Right lobe of liver (tissue), 6 donors: ENCODE measurements at regions not wholly inside any gene's neighbourhood (a gene's known extent, or its start where the extent isn't known, plus 50 kb on each side); places are given as distances from the start of the nearest gene placed in this dataset.

Experiments
- ATAC-seq, 4 donors: fragments of 200-7000 bp; cut with Tn5 transposase; one replicate each; pipeline ENCODE4 v1.9.1; 2020; ENCODE audit warnings: mild to moderate bottlenecking in 4 of 4, moderate library complexity in 4 of 4
- DNase-seq, 3 donors: peaks; one replicate each; pipeline ENCODE4 v3.0.0-alpha.2; 2020
- H3K27ac ChIP-seq, 3 donors: fragments of 200-600 bp; one replicate each; pipeline ENCODE4 v1.8.0; 2022
- H3K27me3 ChIP-seq, 2 donors: fragments of 200-600 bp; one replicate each; pipeline ENCODE4 v1.8.0; 2022
- H3K36me3 ChIP-seq, 4 donors: fragments of 200-600 bp; sonication (generic) in 1 of 4; one replicate each; pipeline versions ENCODE4 v1.5.1 to v1.8.0; 2017 to 2022; ENCODE audit warnings: control low read depth in 1 of 4
- H3K4me1 ChIP-seq, 4 donors: fragments of 200-600 bp; sonication (generic) in 1 of 4; one replicate each; pipeline versions ENCODE4 v1.5.1 to v1.8.0; 2017 to 2022; ENCODE audit warnings: control low read depth in 1 of 4
- H3K4me3 ChIP-seq, 3 donors: fragments of 200-600 bp; one replicate each; pipeline ENCODE4 v1.8.0; 2022
- H3K9me3 ChIP-seq, 4 donors: fragments of 200-600 bp; sonication (generic) in 1 of 4; one replicate each; pipeline versions ENCODE4 v1.5.1 to v1.8.0; 2017 to 2022; ENCODE audit warnings: control low read depth in 1 of 4
- POLR2A ChIP-seq: fragments of 450-650 bp; IDR thresholded peaks from one replicate; pipeline ENCODE4 v1.6.1; 2017; ENCODE audit warnings: antibody characterized with exemption, mild to moderate bottlenecking
- WGBS: methylation state at CpG from one replicate; pipeline ENCODE4 v1.1.6; 2018; ENCODE audit warnings: low coverage, low lambda C conversion rate; ENCODE audit not compliant: insufficient coverage; ENCODE audit errors: missing lambda C conversion rate; 5-methylcytosine and 5-hydroxymethylcytosine counted together
- intact Hi-C, 2 donors: fragments of 100-400 bp; cut with DNase I; formaldehyde crosslinking; loops; one replicate each; pipeline versions ENCODE4 v1.11.2 to v1.14.1; 2022
- TF ChIP-seq, protein P1 (sequence below), 4 donors: fragments of 200-600 bp in 3 of 4; fragments of 450-650 bp in 1 of 4; IDR thresholded peaks; one replicate each; pipeline versions ENCODE4 v1.5.1 to v1.8.0; 2016 to 2022; ENCODE audit warnings: antibody characterized with exemption in 4 of 4, mild to moderate bottlenecking in 2 of 4
- donor health status: DM: no; HTN: yes; CAD: no.
- donor health status: DM: no; HTN: no; CAD: no.
- donor health status: DM: no; HTN: no; CAD: no.
- donor health status: DM: no; HTN: yes; CAD: no.
- donor health status: DM: no; HTN: yes; CAD: no.

DNA sequence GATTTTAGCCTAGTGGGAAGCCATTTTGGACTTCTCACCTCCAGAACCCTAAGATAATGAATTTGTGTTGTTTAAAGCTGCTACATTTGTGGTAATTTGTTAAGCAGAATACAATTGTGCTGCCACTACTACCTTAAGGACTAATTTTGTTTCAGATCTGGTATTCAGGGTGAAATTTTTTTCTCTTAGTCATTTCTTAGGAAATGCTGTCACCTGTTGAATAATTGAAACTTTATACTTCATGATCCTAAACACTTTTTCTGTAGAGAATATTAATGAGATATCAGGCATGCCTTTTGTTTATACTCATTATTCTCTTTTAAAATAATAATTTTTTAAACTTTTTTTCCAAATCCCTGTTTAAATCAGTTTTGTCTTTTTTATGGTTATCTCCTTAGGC, 246.8 kb downstream of the TGFB2 start:
- intact Hi-C loops = no loop called here
- no peak for ATAC-seq
- TF ChIP-seq, protein P1, sequence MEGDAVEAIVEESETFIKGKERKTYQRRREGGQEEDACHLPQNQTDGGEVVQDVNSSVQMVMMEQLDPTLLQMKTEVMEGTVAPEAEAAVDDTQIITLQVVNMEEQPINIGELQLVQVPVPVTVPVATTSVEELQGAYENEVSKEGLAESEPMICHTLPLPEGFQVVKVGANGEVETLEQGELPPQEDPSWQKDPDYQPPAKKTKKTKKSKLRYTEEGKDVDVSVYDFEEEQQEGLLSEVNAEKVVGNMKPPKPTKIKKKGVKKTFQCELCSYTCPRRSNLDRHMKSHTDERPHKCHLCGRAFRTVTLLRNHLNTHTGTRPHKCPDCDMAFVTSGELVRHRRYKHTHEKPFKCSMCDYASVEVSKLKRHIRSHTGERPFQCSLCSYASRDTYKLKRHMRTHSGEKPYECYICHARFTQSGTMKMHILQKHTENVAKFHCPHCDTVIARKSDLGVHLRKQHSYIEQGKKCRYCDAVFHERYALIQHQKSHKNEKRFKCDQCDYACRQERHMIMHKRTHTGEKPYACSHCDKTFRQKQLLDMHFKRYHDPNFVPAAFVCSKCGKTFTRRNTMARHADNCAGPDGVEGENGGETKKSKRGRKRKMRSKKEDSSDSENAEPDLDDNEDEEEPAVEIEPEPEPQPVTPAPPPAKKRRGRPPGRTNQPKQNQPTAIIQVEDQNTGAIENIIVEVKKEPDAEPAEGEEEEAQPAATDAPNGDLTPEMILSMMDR (IDR thresholded peaks at IDR 0.05) = no peak
- TF ChIP-seq POLR2A = no peak
- Histone ChIP-seq H3K4me3 (no peak overlapping the region), H3K27me3 (no peaks in the 10 kb centered on the region), H3K9me3 (no peaks in the 10 kb centered on the region), H3K4me1 (no peaks in the 10 kb centered on the region), H3K27ac (no peak overlapping the region), H3K36me3 (no peaks in the 10 kb centered on the region)
- no peak for DNase-seq

- no peak overlapping the region for H3K27ac ChIP-seq
- intact Hi-C loops = no loop called here
- DNase-seq (no peak), ATAC-seq (no peak)
- no peaks in the 10 kb centered on the region for H3K4me1 ChIP-seq
- no peak for TF ChIP-seq POLR2A
- TF ChIP-seq, protein P1 (IDR thresholded peaks at IDR 0.05) = no peak
- no peak overlapping the region for H3K4me3 ChIP-seq
- WGBS = 38% methylated on average over 2 of the region's 2 CpGs
- no peaks in the 10 kb centered on the region for H3K36me3 ChIP-seq
- H3K9me3 ChIP-seq = no peaks in the 10 kb centered on the region
- H3K27me3 ChIP-seq = no peaks in the 10 kb centered on the region
Observed at GRCh38 chr1:218592688-218593087, 247.6 kb downstream of the TGFB2 start.

DNA sequence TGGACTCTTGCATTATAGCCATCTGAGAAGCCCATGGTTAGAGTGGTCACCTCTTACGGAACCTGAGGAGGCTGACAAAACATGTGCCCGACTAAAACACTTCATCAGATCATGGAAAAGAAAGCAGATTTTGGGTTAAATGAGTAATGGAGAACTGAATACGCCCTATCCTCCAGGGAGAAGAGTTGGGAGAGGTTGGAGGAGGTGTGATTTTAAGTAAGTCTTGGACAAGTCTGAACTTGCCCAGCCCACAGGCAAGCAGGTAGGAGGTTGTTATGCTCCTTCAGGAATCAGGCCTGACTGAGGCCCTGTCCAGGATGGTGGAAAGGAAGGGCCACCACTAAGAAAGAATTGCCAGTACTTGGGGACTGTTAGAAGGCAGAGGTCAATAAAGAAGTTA, 255.8 kb downstream of the TGFB2 start:
- H3K27me3 ChIP-seq = no peaks in the 10 kb centered on the region
- H3K4me3 ChIP-seq = no peak overlapping the region
- intact Hi-C loops = no loop called here
- WGBS = 79% methylated on average over 3 of the region's 3 CpGs
- no peaks in the 10 kb centered on the region for H3K9me3 ChIP-seq
- H3K27ac ChIP-seq = no peak overlapping the region
- TF ChIP-seq, protein P1 (IDR thresholded peaks at IDR 0.05) = no peak
- TF ChIP-seq POLR2A = no peak
- ATAC-seq = no peak
- no peak for DNase-seq
- no peaks in the 10 kb centered on the region for H3K36me3 ChIP-seq
- H3K4me1 ChIP-seq = no peaks in the 10 kb centered on the region

DNA sequence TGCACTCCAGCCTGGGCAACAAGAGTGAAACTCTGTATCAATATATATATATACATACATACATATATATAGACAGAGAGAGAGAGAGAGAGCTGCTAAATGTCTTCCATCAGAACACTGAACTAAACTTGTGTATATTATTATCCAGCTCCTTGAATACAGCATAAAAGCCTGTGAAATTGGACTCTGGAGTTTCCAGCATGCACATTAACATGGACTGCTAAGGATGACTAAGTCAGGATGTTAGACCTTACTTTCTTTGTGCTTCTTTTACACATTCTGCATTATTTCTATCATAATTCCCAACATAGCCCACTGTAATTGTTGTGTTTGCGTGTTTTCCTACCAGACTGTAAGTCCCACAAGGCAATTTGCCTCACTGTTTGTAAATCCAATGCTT, 259.1 kb downstream of the TGFB2 start:
- Histone ChIP-seq H3K4me1 (no peaks in the 10 kb centered on the region), H3K36me3 (no peaks in the 10 kb centered on the region), H3K9me3 (peaks cover 0 to 9% (median 0%) of the 10 kb centered on the region in 4 donors), H3K27ac (no peak overlapping the region), H3K4me3 (no peak overlapping the region), H3K27me3 (no peaks in the 10 kb centered on the region)
- no peak for DNase-seq
- intact Hi-C loops = no loop called here
- TF ChIP-seq POLR2A = no peak
- no peak for ATAC-seq
- WGBS = 82% methylated on average over 1 of the region's 1 CpG

DNA sequence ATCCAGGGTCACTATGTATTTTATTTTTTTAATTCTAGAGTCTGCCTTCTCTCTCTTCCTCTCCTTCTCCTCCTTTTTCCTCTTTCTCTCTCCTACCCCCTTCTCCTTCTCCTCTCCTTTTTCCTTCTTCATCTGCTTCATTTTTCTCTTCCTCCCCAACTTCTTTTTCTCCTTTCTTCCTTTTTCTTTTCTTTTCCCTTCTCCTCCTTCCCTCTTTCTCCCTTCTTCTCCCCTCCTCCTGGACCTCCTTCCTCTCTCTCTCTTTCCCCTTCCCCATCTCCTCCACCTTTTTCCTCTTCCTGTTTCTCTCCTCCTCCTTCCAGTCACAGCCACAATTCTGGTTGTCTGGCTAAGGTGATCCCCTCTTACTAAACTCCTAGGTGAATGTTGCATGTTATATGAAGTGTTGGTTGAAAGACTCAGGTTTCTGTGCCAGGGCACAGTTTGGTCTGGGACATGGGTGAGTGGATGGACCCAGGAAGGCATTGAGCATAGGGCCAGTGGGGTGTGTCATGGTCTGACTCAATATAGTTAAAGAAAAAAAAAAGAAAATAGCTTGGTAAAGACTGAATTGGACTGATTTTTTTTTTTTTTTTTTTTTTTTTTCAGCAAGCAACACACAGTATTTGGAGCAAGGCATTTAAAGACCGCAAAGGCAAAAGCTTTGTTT, 266.9 kb downstream of the TGFB2 start:
- H3K27me3 ChIP-seq = no peaks in the 10 kb centered on the region
- H3K27ac ChIP-seq = no peak overlapping the region
- TF ChIP-seq, protein P1 (IDR thresholded peaks at IDR 0.05) = no peak
- TF ChIP-seq POLR2A = no peak
- DNase-seq = no peak
- H3K36me3 ChIP-seq = no peaks in the 10 kb centered on the region
- intact Hi-C loops = no loop called here
- no peaks in the 10 kb centered on the region for H3K4me1 ChIP-seq
- H3K9me3 ChIP-seq = peaks cover 0 to 9% (median 0%) of the 10 kb centered on the region in 4 donors
- ATAC-seq = no peak
- WGBS = no CpG with 5 or more reads among the region's 1 CpG
- no peak overlapping the region for H3K4me3 ChIP-seq
